GM12878 (cell line): ENCODE measurements at regions not wholly inside any gene's neighbourhood (a gene's known extent, or its start where the extent isn't known, plus 50 kb on each side); places are given as distances from the start of the nearest gene placed in this dataset.

ENCODE experiments used
- ATAC-seq: fragments of 200-7000 bp; cut with Tn5 transposase; 3 replicates; pipeline ENCODE4 v1.9.1; 2020; ENCODE audit warnings: mild to moderate bottlenecking, moderate library complexity
- BruUV-seq: library from RNA; stranded (reverse); fragments of 400-500 nt; replicated peaks from 2 replicates; lab custom pipeline; 2021; lab: Mats Ljungman, UMichigan
- CTCF ChIA-PET: fragments of 300-600 bp; sonication (Branson Sonifier 250); formaldehyde crosslinking; extraction: SDS; loops from one replicate; lab custom pipeline; 2021; ENCODE audit warnings: inconsistent platforms; lab: Yijun Ruan, JAX
- POLR2A ChIA-PET: fragments of 350-600 bp; formaldehyde crosslinking; extraction: SDS; loops from one replicate; lab custom pipeline; 2021; ENCODE audit warnings: inconsistent platforms; lab: Charles Lee
- RAD21 ChIA-PET: fragments of 300-600 bp; sonication (Branson Sonifier 250); formaldehyde crosslinking; loops from one replicate; lab custom pipeline; 2023; ENCODE audit warnings: antibody characterized with exemption; ENCODE audit not compliant: unreplicated experiment; lab: Charles Lee
- SMC1A ChIA-PET: fragments of 300-600 bp; sonication (Branson Sonifier 250); formaldehyde crosslinking; loops from one replicate; lab custom pipeline; 2023; ENCODE audit not compliant: unreplicated experiment, uncharacterized antibody; lab: Charles Lee
- DNase-seq: peaks from one replicate; pipeline ENCODE4 v3.0.0-alpha.2; 2011; ENCODE audit warnings: low read depth, low spot score
- FAIRE-seq: peaks from 3 replicates; lab custom pipeline; 2011; peaks lifted over from hg19 to GRCh38; lab: Jason Lieb, UNC
- H2AFZ ChIP-seq: 2 replicates; pipeline ENCODE4 v1.6.0; 2011; ENCODE audit warnings: low read depth, low read length, control low read depth; ENCODE audit not compliant: control insufficient read depth
- H3K27ac ChIP-seq: 2 replicates; pipeline ENCODE4 v1.5.1; 2011; ENCODE audit warnings: control low read depth; ENCODE audit not compliant: control insufficient read depth, insufficient read depth
- H3K27me3 ChIP-seq, 2 experiments: replicated peaks in 1 of 2; 2 replicates each; pipeline versions ENCODE4 v1.6.0 to v1.6.1; 2011; ENCODE audit warnings: low read length in 1 of 2; ENCODE audit not compliant: control insufficient read depth in 2 of 2, insufficient read depth in 2 of 2
- H3K36me3 ChIP-seq, 2 experiments: 2 replicates each; pipeline ENCODE4 v1.5.1; 2011; ENCODE audit warnings: low read length in 1 of 2; ENCODE audit not compliant: control insufficient read depth in 2 of 2, insufficient read depth in 2 of 2
- H3K4me1 ChIP-seq: 2 replicates; pipeline ENCODE4 v1.6.1; 2011; ENCODE audit warnings: mild to moderate bottlenecking, low read length, moderate library complexity, mixed read lengths; ENCODE audit not compliant: control insufficient read depth, insufficient read depth
- H3K4me2 ChIP-seq: 2 replicates; pipeline ENCODE4 v1.6.0; 2011; ENCODE audit warnings: control low read depth; ENCODE audit not compliant: control insufficient read depth, insufficient read depth
- H3K4me3 ChIP-seq: fragments of 200-600 bp; sonication (generic); 2 replicates; pipeline ENCODE4 v1.5.1; 2016
- H3K79me2 ChIP-seq: 2 replicates; pipeline ENCODE4 v1.6.0; 2011; ENCODE audit warnings: low read length; ENCODE audit not compliant: control insufficient read depth, insufficient read depth
- H3K9ac ChIP-seq: 2 replicates; pipeline ENCODE4 v1.8.0; 2011; ENCODE audit warnings: low read length, control low read depth, mixed read lengths; ENCODE audit not compliant: control insufficient read depth, insufficient read depth
- H3K9me3 ChIP-seq: replicated peaks from 3 replicates; pipeline ENCODE4 v1.5.1; 2011; ENCODE audit warnings: mild to moderate bottlenecking, low read length; ENCODE audit not compliant: control insufficient read depth, insufficient read depth
- H4K20me1 ChIP-seq: 2 replicates; pipeline ENCODE4 v1.6.0; 2011; ENCODE audit not compliant: control insufficient read depth, insufficient read depth
- CHD1 ChIP-seq: IDR thresholded peaks from 2 replicates; pipeline ENCODE4 v1.6.1; 2012; ENCODE audit warnings: low read depth, low read length, improper control_type of control experiment
- CREB1 ChIP-seq: IDR thresholded peaks from 2 replicates; pipeline ENCODE4 v1.6.1; 2012; ENCODE audit warnings: low read depth, mild to moderate bottlenecking, inconsistent platforms
- HCFC1 ChIP-seq: fragments of 150-350 bp; IDR thresholded peaks from 2 replicates; pipeline ENCODE4 v1.6.1; 2014; ENCODE audit warnings: low read length
- IKZF2 ChIP-seq, 2 experiments: fragments of 450-650 bp; IDR thresholded peaks; 2 replicates each; pipeline ENCODE4 v1.6.1; 2017; ENCODE audit warnings: mild to moderate bottlenecking in 2 of 2, moderate library complexity in 2 of 2
- IRF3 ChIP-seq: fragments of 450-650 bp; IDR thresholded peaks from 2 replicates; pipeline ENCODE4 v1.6.1; 2014; ENCODE audit warnings: mild to moderate bottlenecking
- NKRF ChIP-seq: fragments of 450-650 bp; conservative IDR thresholded peaks from 2 replicates; pipeline ENCODE4 v1.6.1; 2017; ENCODE audit warnings: mild to moderate bottlenecking, moderate library complexity
- TCF3 ChIP-seq: IDR thresholded peaks from 2 replicates; pipeline ENCODE4 v1.6.1; 2012; ENCODE audit warnings: low read depth, mild to moderate bottlenecking, low read length, borderline replicate concordance; ENCODE audit not compliant: insufficient read depth
- ZNF24 ChIP-seq: fragments of 450-650 bp; IDR thresholded peaks from 2 replicates; pipeline ENCODE4 v1.6.1; 2017; ENCODE audit warnings: antibody characterized with exemption, mild to moderate bottlenecking
- WGBS: methylation state at CpG from one replicate; pipeline ENCODE4 v1.1.6; 2016; ENCODE audit warnings: low lambda C conversion rate; ENCODE audit not compliant: insufficient replicate concordance, insufficient coverage; ENCODE audit errors: missing lambda C conversion rate; 5-methylcytosine and 5-hydroxymethylcytosine counted together
- in situ Hi-C: fragments of 300-500 bp; cut with MboI; formaldehyde crosslinking; loops from 9 replicates; pipeline ENCODE4 v1.14.3; 2018; ENCODE audit warnings: mixed read lengths
- intact Hi-C: fragments of 100-400 bp; cut with micrococcal nuclease; formaldehyde crosslinking; loops from one replicate; pipeline ENCODE4 v1.14.2; 2022; ENCODE audit not compliant: unreplicated experiment
- TF ChIP-seq, protein P1 (sequence below): IDR thresholded peaks from 2 replicates; pipeline ENCODE4 v1.6.1; 2012; ENCODE audit warnings: low read length, inconsistent platforms

- no peak overlapping the region for H3K9ac ChIP-seq
- no peaks in the 10 kb centered on the region for H3K79me2 ChIP-seq
- RAD21 ChIA-PET, result no interaction called here
- WGBS, result 48% methylated on average over 4 of the region's 4 CpGs
- SMC1A ChIA-PET, result no interaction called here
- no peak overlapping the region for H3K27ac ChIP-seq
- H3K4me3 ChIP-seq, result no peak overlapping the region
- H3K27me3 ChIP-seq, result no peaks in the 10 kb centered on the region
- CTCF ChIA-PET, result no interaction called here
- DNase-seq, result no peak
- in situ Hi-C loops, result no loop called here
- intact Hi-C loops, result no loop called here
- POLR2A ChIA-PET, result no interaction called here
- no peaks in the 10 kb centered on the region for H4K20me1 ChIP-seq
- no peaks in the 10 kb centered on the region for H3K36me3 ChIP-seq
- peaks cover 4% of the 10 kb centered on the region; the same call in 2 of the 3 replicates for H3K9me3 ChIP-seq
- no peak overlapping the region for H2AFZ ChIP-seq
- BruUV-seq, result no TSS peak
- H3K4me2 ChIP-seq, result no peak overlapping the region
- no peak for ATAC-seq
- TF ChIP-seq HCFC1 (no peak), CREB1 (no peak), IKZF2 (IDR thresholded peaks at IDR 0.05) (no peak), ZNF24 (no peak), IRF3 (no peak), TCF3 (no peak), CHD1 (no peak), NKRF (no peak)
- TF ChIP-seq, protein P1, sequence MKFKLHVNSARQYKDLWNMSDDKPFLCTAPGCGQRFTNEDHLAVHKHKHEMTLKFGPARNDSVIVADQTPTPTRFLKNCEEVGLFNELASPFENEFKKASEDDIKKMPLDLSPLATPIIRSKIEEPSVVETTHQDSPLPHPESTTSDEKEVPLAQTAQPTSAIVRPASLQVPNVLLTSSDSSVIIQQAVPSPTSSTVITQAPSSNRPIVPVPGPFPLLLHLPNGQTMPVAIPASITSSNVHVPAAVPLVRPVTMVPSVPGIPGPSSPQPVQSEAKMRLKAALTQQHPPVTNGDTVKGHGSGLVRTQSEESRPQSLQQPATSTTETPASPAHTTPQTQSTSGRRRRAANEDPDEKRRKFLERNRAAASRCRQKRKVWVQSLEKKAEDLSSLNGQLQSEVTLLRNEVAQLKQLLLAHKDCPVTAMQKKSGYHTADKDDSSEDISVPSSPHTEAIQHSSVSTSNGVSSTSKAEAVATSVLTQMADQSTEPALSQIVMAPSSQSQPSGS, result no peak
- FAIRE-seq, result no peak
- H3K4me1 ChIP-seq, result no peaks in the 10 kb centered on the region
Observed at GRCh38 chr3:31178467-31178866, 284.0 kb upstream of the GADL1 start.
